HCT116 (cell line): ENCODE measurements at regions not wholly inside any gene's neighbourhood (a gene's known extent, or its start where the extent isn't known, plus 50 kb on each side); places are given as distances from the start of the nearest gene placed in this dataset.

Experiments
- ATAC-seq: fragments of 200-7000 bp; cut with Tn5 transposase; 2 replicates; pipeline ENCODE4 v1.9.1; 2020; ENCODE audit warnings: mild to moderate bottlenecking, moderate library complexity
- BruUV-seq: library from RNA; stranded (reverse); fragments of 400-500 nt; replicated peaks from 2 replicates; lab custom pipeline; 2021; lab: Mats Ljungman, UMichigan
- CTCF ChIA-PET: fragments of 300-600 bp; sonication (Branson Sonifier 250); formaldehyde crosslinking; loops from one replicate; lab custom pipeline; 2021; ENCODE audit warnings: antibody characterized with exemption; lab: Charles Lee
- POLR2A ChIA-PET: fragments of 300-600, 350-600 bp; sonication (Branson Sonifier 250); formaldehyde crosslinking; loops from one replicate; lab custom pipeline; 2021; ENCODE audit warnings: antibody characterized with exemption; lab: Charles Lee
- RAD21 ChIA-PET, 2 experiments: fragments of 300-600 bp; sonication (Branson Sonifier 250); formaldehyde crosslinking; loops; one replicate each; lab custom pipeline; 2023; ENCODE audit warnings: low total read pairs in 2 of 2; ENCODE audit not compliant: uncharacterized antibody in 2 of 2, unreplicated experiment in 2 of 2, low non-redundant PET in 1 of 2; lab: Charles Lee
- DNase-seq: peaks from one replicate; pipeline ENCODE4 v3.0.0-alpha.2; 2010; ENCODE audit warnings: low read depth, low spot score
- H2AFZ ChIP-seq: fragments of 200-600 bp; shearing (Covaris generic), sonication (generic); 2 replicates; pipeline ENCODE4 v1.6.1; 2017; ENCODE audit warnings: low read depth, mixed run types, mixed read lengths, antibody characterized with exemption, low read length; ENCODE audit not compliant: poor library complexity, severe bottlenecking
- H3K27ac ChIP-seq: 2 replicates; pipeline ENCODE4 v1.5.1; 2012; ENCODE audit warnings: low read depth, low read length
- H3K27me3 ChIP-seq: fragments of 200-600 bp; sonication (generic); 2 replicates; pipeline ENCODE4 v1.6.1; 2016; ENCODE audit warnings: mixed run types, low read length, mixed read lengths; ENCODE audit not compliant: insufficient read depth
- H3K36me3 ChIP-seq, 2 experiments: fragments of 200-500 bp in 1 of 2; fragments of 200-600 bp in 1 of 2; sonication (Bioruptor generic) in 1 of 2; sonication (generic) in 1 of 2; 2 replicates each; pipeline versions ENCODE4 v1.5.1 to v1.6.1; 2014 to 2016; ENCODE audit warnings: low read length in 2 of 2, inconsistent platforms in 1 of 2, mixed read lengths in 1 of 2, mixed run types in 1 of 2; ENCODE audit not compliant: insufficient read depth in 2 of 2, control insufficient read depth in 1 of 2
- H3K4me1 ChIP-seq, 2 experiments: fragments of 200-600 bp in 1 of 2; sonication (generic) in 1 of 2; 2 replicates each; pipeline versions ENCODE4 v1.5.1 to v1.6.1; 2012 to 2017; ENCODE audit warnings: low read length in 2 of 2, inconsistent platforms in 1 of 2, mild to moderate bottlenecking in 1 of 2, mixed read lengths in 1 of 2, mixed run types in 1 of 2, moderate library complexity in 1 of 2; ENCODE audit not compliant: insufficient read depth in 2 of 2, control insufficient read depth in 1 of 2
- H3K4me2 ChIP-seq: fragments of 200-600 bp; sonication (generic); 2 replicates; pipeline ENCODE4 v1.6.1; 2017; ENCODE audit warnings: mixed run types, low read length, mixed read lengths
- H3K4me3 ChIP-seq, 2 experiments: fragments of 200-600 bp in 1 of 2; sonication (generic) in 1 of 2; replicated peaks in 1 of 2; 2 replicates each; pipeline ENCODE4 v1.5.1; 2011 to 2016; ENCODE audit warnings: low read length in 2 of 2, control low read depth in 1 of 2, low read depth in 1 of 2, mild to moderate bottlenecking in 1 of 2, mixed read lengths in 1 of 2, mixed run types in 1 of 2
- H3K79me2 ChIP-seq: fragments of 200-600 bp; sonication (generic); 2 replicates; pipeline ENCODE4 v1.6.1; 2017; ENCODE audit warnings: mild to moderate bottlenecking, mixed run types, low read length, moderate library complexity, mixed read lengths; ENCODE audit not compliant: insufficient read depth
- H3K9ac ChIP-seq: fragments of 200-600 bp; sonication (generic); 2 replicates; pipeline ENCODE4 v1.6.1; 2016; ENCODE audit warnings: low read length, mixed read lengths
- H3K9me2 ChIP-seq: fragments of 200-600 bp; sonication (generic), shearing (Covaris generic); 2 replicates; pipeline ENCODE4 v1.6.1; 2017; ENCODE audit warnings: mixed run types, mild to moderate bottlenecking, moderate library complexity; ENCODE audit not compliant: insufficient read depth
- H3K9me3 ChIP-seq, 2 experiments: fragments of 200-500 bp in 1 of 2; fragments of 200-600 bp in 1 of 2; sonication (Bioruptor generic) in 1 of 2; sonication (generic) in 1 of 2; 2 replicates each; pipeline ENCODE4 v1.6.1; 2014 to 2017; ENCODE audit warnings: low read length in 2 of 2, mixed read lengths in 2 of 2, inconsistent platforms in 1 of 2, low read depth in 1 of 2, mild to moderate bottlenecking in 1 of 2, mixed run types in 1 of 2, moderate library complexity in 1 of 2; ENCODE audit not compliant: control insufficient read depth in 1 of 2, insufficient read depth in 1 of 2
- H4K20me1 ChIP-seq: fragments of 200-600 bp; sonication (generic), shearing (Covaris generic); 2 replicates; pipeline ENCODE4 v1.6.1; 2017; ENCODE audit warnings: mixed run types, mild to moderate bottlenecking, moderate library complexity; ENCODE audit not compliant: insufficient read depth
- CBX3 ChIP-seq: IDR thresholded peaks from 2 replicates; pipeline ENCODE4 v1.6.1; 2012; ENCODE audit warnings: low read depth
- CTCF ChIP-seq, 3 experiments: fragments of 200-600 bp in 1 of 3; sonication (generic) in 1 of 3; IDR thresholded peaks in 2 of 3; conservative IDR thresholded peaks in 1 of 3; 2 replicates each; pipeline ENCODE4 v1.5.1; 2012 to 2017; ENCODE audit warnings: low read depth in 2 of 3, low read length in 2 of 3, antibody characterized with exemption in 1 of 3, borderline replicate concordance in 1 of 3, control low read depth in 1 of 3, mild to moderate bottlenecking in 1 of 3, mixed read lengths in 1 of 3, mixed run types in 1 of 3, moderate library complexity in 1 of 3; ENCODE audit not compliant: insufficient read depth in 1 of 3
- EGR1 ChIP-seq: IDR thresholded peaks from 2 replicates; pipeline ENCODE4 v1.6.1; 2012; ENCODE audit warnings: low read depth
- ELF1 ChIP-seq: IDR thresholded peaks from 2 replicates; pipeline ENCODE4 v1.6.1; 2012; ENCODE audit warnings: low read depth, borderline replicate concordance
- EZH2phosphoT487 ChIP-seq: fragments of 200-600 bp; IDR thresholded peaks from 2 replicates; pipeline ENCODE4 v1.6.1; 2018; ENCODE audit warnings: antibody characterized with exemption, borderline replicate concordance
- FOSL1 ChIP-seq: IDR thresholded peaks from 2 replicates; pipeline ENCODE4 v1.6.1; 2012; ENCODE audit warnings: low read depth
- JUND ChIP-seq: IDR thresholded peaks from 2 replicates; pipeline ENCODE4 v1.6.1; 2012
- MAX ChIP-seq: IDR thresholded peaks from 2 replicates; pipeline ENCODE4 v1.6.1; 2012
- POLR2A ChIP-seq: IDR thresholded peaks from 2 replicates; pipeline ENCODE4 v1.7.0; 2011; ENCODE audit warnings: borderline replicate concordance; ENCODE audit not compliant: insufficient read depth, insufficient read length; ENCODE audit errors: extremely low read depth
- POLR2AphosphoS5 ChIP-seq: IDR thresholded peaks from 2 replicates; pipeline ENCODE4 v1.6.1; 2011; ENCODE audit warnings: mild to moderate bottlenecking, low read depth, low read length, moderate library complexity
- RAD21 ChIP-seq: IDR thresholded peaks from 2 replicates; pipeline ENCODE4 v1.6.1; 2012; ENCODE audit warnings: low read depth, mild to moderate bottlenecking
- REST ChIP-seq: IDR thresholded peaks from 2 replicates; pipeline ENCODE4 v1.6.1; 2012; ENCODE audit warnings: low read depth
- SIN3A ChIP-seq: IDR thresholded peaks from 2 replicates; pipeline ENCODE4 v1.6.1; 2012; ENCODE audit warnings: low read depth
- SP1 ChIP-seq: IDR thresholded peaks from 2 replicates; pipeline ENCODE4 v1.6.1; 2012; ENCODE audit warnings: low read depth
- SRF ChIP-seq: IDR thresholded peaks from 2 replicates; pipeline ENCODE4 v1.6.1; 2012; ENCODE audit warnings: low read depth
- TCF7L2 ChIP-seq: IDR thresholded peaks from 2 replicates; pipeline ENCODE4 v1.7.0; 2011; ENCODE audit warnings: borderline replicate concordance, inconsistent platforms; ENCODE audit not compliant: insufficient read depth, insufficient read length; ENCODE audit errors: extremely low read depth
- YY1 ChIP-seq: IDR thresholded peaks from 2 replicates; pipeline ENCODE4 v1.6.1; 2011; ENCODE audit warnings: low read length, low read depth, moderate library complexity, mild to moderate bottlenecking; ENCODE audit not compliant: insufficient replicate concordance; ENCODE audit errors: extremely low read depth
- ZBTB33 ChIP-seq: IDR thresholded peaks from 2 replicates; pipeline ENCODE4 v1.6.1; 2011; ENCODE audit warnings: mild to moderate bottlenecking, low read length, moderate library complexity; ENCODE audit not compliant: insufficient replicate concordance; ENCODE audit errors: extremely low read depth
- ZFX ChIP-seq: fragments of 450-650 bp; IDR thresholded peaks from 2 replicates; pipeline ENCODE4 v1.6.1; 2017
- ZNF274 ChIP-seq: fragments of 200-500 bp; sonication (Bioruptor generic); IDR thresholded peaks from 2 replicates; pipeline ENCODE4 v1.6.1; 2014; ENCODE audit warnings: mild to moderate bottlenecking, low read depth, low read length, inconsistent platforms
- intact Hi-C: fragments of 100-400 bp; cut with micrococcal nuclease; formaldehyde crosslinking; loops from 2 replicates; pipeline ENCODE4 v1.10.0; 2022

- Histone ChIP-seq H3K27ac (no peak overlapping the region), H2AFZ (peak overlapping the region; percentile 43), H3K27me3 (no peaks in the 10 kb centered on the region), H3K79me2 (no peaks in the 10 kb centered on the region), H3K9me2 (no peaks in the 10 kb centered on the region), H4K20me1 (no peaks in the 10 kb centered on the region), H3K4me1 (no peaks in the 10 kb centered on the region), H3K9ac (no peak overlapping the region), H3K4me3 (no peak overlapping the region), H3K4me2 (no peak overlapping the region), H3K36me3 (no peaks in the 10 kb centered on the region), H3K9me3 (no peaks in the 10 kb centered on the region)
- BruUV-seq: no TSS peak
- ATAC-seq (peak; percentile 93), DNase-seq (peak; percentile 51)
- intact Hi-C loops: loop anchor here (1.0 to 10.0 kb wide), 3 partner anchors 245 to 909 kb away; no protein-coding TSS in a partner anchor
- ChIA-PET CTCF (interaction anchor here (0.6 to 4.1 kb wide), 8 partner anchors 9 to 907 kb away, joined by 3 to 42 read pairs (median 7); partner anchors contain the start of gene ANKRD1), POLR2A (no interaction called here), RAD21 (interaction anchor here (0.7 kb wide), 2 partner anchors 244 to 245 kb away, joined by 3 read pairs; no protein-coding TSS in a partner anchor)
- no peak for TF ChIP-seq CBX3
- no peak for TF ChIP-seq ELF1
- no peak; the same call in 1 of the 2 replicates for TF ChIP-seq MAX
- no peak for TF ChIP-seq FOSL1
- TF ChIP-seq POLR2AphosphoS5: no peak
- no peak for TF ChIP-seq ZNF274
- no peak for TF ChIP-seq SRF
- TF ChIP-seq EGR1: no peak
- no peak for TF ChIP-seq ZBTB33
- TF ChIP-seq REST: no peak
- peak; percentile 84 to 96 (median 91) for TF ChIP-seq CTCF (IDR thresholded peaks at IDR 0.05 in 2 of 3, conservative IDR thresholded peaks at IDR 0.05 in 1 of 3; ENCODE audit: borderline replicate concordance in 1 of 3, insufficient read depth in 1 of 3, low read depth in 2 of 3, low read length in 2 of 3)
- TF ChIP-seq RAD21: peak; percentile 94
- no peak for TF ChIP-seq POLR2A
- TF ChIP-seq ZFX: no peak
- no peak for TF ChIP-seq SIN3A
- TF ChIP-seq YY1: no peak
- TF ChIP-seq SP1: peak; percentile 12; the same call in 1 of the 2 replicates
- no peak for TF ChIP-seq JUND
- no peak for TF ChIP-seq EZH2phosphoT487
- TF ChIP-seq TCF7L2: no peak
Measured at GRCh38 chr10:91006001-91006751, 85.3 kb upstream of the ANKRD1 start.
